HepG2 (cell line): ENCODE measurements at regions not wholly inside any gene's neighbourhood (a gene's known extent, or its start where the extent isn't known, plus 50 kb on each side); places are given as distances from the start of the nearest gene placed in this dataset.
A peak's percentile ranks its signal among the peaks of the same experiment; 100 is the strongest.

ENCODE experiments used
- GZF1 ChIP-seq: sonication (generic); formaldehyde crosslinking; IDR thresholded peaks from 2 replicates; pipeline ENCODE4 v1.5.1; 2020; ENCODE audit warnings: mild to moderate bottlenecking, missing genetic modification reagents
- PRMT3 ChIP-seq: sonication (generic); formaldehyde crosslinking; IDR thresholded peaks from 2 replicates; pipeline ENCODE4 v1.8.1; 2022; ENCODE audit warnings: low read depth, mild to moderate bottlenecking, moderate library complexity, missing genetic modification reagents, borderline replicate concordance
- SIN3B ChIP-seq: fragments of 150-350 bp; IDR thresholded peaks from 2 replicates; pipeline ENCODE4 v1.6.1; 2014; ENCODE audit warnings: low read length
- ZNF256 ChIP-seq: sonication (generic); formaldehyde crosslinking; conservative IDR thresholded peaks from 2 replicates; pipeline ENCODE4 v1.4.0; 2020; ENCODE audit warnings: missing genetic modification reagents
- ZNF550 ChIP-seq: sonication (generic); formaldehyde crosslinking; IDR thresholded peaks from 2 replicates; pipeline ENCODE4 v1.4.0; 2020; ENCODE audit warnings: mild to moderate bottlenecking, missing genetic modification reagents, borderline replicate concordance
- ZNF564 ChIP-seq: sonication (generic); formaldehyde crosslinking; IDR thresholded peaks from 2 replicates; pipeline ENCODE4 v1.8.1; 2023; ENCODE audit warnings: mild to moderate bottlenecking, missing genetic modification reagents
- ZNF766 ChIP-seq: sonication (generic); formaldehyde crosslinking; IDR thresholded peaks from 2 replicates; pipeline ENCODE4 v1.5.0; 2020; ENCODE audit warnings: missing genetic modification reagents, borderline replicate concordance
- TF ChIP-seq, protein P1 (sequence below): sonication (generic); formaldehyde crosslinking; IDR thresholded peaks from 2 replicates; pipeline ENCODE4 v1.5.1; 2020; ENCODE audit warnings: missing genetic modification reagents, mild to moderate bottlenecking, borderline replicate concordance
- TF ChIP-seq, protein P2 (sequence below): IDR thresholded peaks from 2 replicates; pipeline ENCODE4 v1.6.1; 2018; ENCODE audit warnings: missing genetic modification reagents, mild to moderate bottlenecking, missing compliant biosample characterization

DNA sequence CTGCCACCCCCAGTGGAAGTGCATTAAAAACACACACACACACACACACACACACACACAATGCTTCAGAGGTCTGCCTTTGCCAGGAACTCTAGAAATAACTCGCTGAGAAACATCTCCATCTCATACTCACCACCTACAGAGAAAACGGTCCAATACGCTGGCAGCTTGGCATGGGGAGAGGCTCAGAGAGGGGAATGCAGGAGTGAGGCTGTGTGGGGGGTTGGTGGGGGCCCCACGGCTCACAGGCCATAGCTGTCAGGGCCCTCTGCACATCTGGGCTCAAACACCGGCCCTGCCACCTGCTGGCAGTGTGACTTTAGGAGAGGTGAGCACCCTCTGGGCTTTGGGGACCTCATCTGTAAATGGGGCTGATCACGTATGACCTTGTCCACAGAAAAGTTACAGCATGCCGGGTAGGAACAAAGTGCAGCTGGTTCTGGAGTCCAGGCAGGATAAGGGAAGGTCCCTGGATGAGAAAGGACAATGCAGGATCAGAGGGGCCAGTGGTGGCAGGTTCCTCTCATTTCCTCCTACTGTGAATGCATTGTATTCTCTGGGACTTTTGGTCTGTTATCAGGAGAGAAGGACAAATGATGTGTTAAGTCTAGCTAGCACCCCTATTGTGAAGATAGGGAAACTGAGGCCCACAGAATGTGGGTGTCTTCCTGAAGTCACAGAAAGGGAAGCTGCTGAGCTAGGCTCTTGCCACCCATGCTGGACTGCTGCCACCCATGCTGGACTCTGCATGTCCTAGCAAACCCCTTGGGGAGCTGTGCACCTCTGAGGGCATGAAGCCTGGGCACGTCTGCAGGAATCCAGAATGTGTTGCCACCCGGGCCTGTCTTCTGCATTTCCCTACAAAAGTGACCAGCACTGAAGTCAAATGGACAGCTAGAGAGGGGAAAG is 404.6 kb downstream of the RPS24 start (continued):
- TF ChIP-seq, protein P1, sequence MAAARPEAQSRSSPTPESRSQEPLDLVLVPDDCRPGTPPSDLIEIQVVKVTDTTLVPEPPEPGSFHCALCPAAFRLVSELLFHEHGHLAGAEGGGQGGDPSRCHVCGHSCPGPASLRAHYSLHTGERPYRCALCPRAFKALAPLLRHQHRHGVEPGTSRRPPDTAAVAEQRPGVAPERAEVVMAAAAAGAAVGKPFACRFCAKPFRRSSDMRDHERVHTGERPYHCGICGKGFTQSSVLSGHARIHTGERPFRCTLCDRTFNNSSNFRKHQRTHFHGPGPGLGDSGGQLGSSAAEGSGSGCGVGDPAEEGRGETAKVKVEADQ (CRISPR knock-in tag), result 0 out of 2 replicates have a peak, but pooled peaks have one; percentile 69
- TF ChIP-seq ZNF766 (CRISPR knock-in tag) (no peak; the same call in 1 of the 2 replicates), ZNF256 (CRISPR knock-in tag) (no peak), SIN3B (no peak), ZNF550 (CRISPR knock-in tag) (no peak), GZF1 (no peak), PRMT3 (CRISPR knock-in tag) (no peak), ZNF564 (CRISPR knock-in tag) (no peak)
- TF ChIP-seq, protein P2, sequence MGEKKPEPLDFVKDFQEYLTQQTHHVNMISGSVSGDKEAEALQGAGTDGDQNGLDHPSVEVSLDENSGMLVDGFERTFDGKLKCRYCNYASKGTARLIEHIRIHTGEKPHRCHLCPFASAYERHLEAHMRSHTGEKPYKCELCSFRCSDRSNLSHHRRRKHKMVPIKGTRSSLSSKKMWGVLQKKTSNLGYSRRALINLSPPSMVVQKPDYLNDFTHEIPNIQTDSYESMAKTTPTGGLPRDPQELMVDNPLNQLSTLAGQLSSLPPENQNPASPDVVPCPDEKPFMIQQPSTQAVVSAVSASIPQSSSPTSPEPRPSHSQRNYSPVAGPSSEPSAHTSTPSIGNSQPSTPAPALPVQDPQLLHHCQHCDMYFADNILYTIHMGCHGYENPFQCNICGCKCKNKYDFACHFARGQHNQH (CRISPR knock-in tag), result no peak
